Peyer's patch (tissue), 4 donors: ENCODE measurements at regions not wholly inside any gene's neighbourhood (a gene's known extent, or its start where the extent isn't known, plus 50 kb on each side); places are given as distances from the start of the nearest gene placed in this dataset.

ENCODE experiments used
- POLR2A ChIP-seq, 2 donors: fragments of 450-650 bp; IDR thresholded peaks; one replicate each; pipeline ENCODE4 v1.5.1; 2017; ENCODE audit warnings: antibody characterized with exemption in 2 of 2, mild to moderate bottlenecking in 2 of 2, moderate library complexity in 2 of 2
- TF ChIP-seq, protein P1 (sequence below), 6 experiments: fragments of 450-650 bp in 4 of 6; fragments of 200-600 bp in 2 of 6; sonication (generic) in 1 of 6; IDR thresholded peaks; one replicate each; pipeline ENCODE4 v1.5.1; 2017 to 2019; ENCODE audit warnings: antibody characterized with exemption in 6 of 6, mild to moderate bottlenecking in 3 of 6, moderate library complexity in 1 of 6

DNA sequence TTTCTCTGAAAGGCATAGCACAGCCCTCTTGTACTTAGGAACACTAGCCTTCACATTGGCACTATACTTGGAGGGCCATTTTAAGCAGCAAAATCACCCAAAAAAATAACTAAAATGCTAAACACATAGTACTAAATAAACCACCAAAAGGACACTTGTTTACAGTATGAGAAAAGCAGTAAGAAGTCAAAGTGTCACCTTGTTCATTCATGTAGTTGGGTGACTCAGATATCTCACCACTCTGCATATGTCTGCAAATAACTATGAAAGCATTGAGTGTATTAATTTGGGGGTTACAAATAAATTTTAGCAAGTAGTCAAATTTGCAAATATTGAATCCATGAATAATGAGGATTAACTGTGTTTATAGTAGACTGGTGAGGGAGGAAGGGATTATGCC is 107.6 kb downstream of the ELAPOR2 start:
- TF ChIP-seq, protein P1, sequence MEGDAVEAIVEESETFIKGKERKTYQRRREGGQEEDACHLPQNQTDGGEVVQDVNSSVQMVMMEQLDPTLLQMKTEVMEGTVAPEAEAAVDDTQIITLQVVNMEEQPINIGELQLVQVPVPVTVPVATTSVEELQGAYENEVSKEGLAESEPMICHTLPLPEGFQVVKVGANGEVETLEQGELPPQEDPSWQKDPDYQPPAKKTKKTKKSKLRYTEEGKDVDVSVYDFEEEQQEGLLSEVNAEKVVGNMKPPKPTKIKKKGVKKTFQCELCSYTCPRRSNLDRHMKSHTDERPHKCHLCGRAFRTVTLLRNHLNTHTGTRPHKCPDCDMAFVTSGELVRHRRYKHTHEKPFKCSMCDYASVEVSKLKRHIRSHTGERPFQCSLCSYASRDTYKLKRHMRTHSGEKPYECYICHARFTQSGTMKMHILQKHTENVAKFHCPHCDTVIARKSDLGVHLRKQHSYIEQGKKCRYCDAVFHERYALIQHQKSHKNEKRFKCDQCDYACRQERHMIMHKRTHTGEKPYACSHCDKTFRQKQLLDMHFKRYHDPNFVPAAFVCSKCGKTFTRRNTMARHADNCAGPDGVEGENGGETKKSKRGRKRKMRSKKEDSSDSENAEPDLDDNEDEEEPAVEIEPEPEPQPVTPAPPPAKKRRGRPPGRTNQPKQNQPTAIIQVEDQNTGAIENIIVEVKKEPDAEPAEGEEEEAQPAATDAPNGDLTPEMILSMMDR (IDR thresholded peaks at IDR 0.05): no peak
- no peak for TF ChIP-seq POLR2A (IDR thresholded peaks at IDR 0.05)
